Fibroblast of lung (primary cell): ENCODE measurements at regions not wholly inside any gene's neighbourhood (a gene's known extent, or its start where the extent isn't known, plus 50 kb on each side); places are given as distances from the start of the nearest gene placed in this dataset.

Source experiments
- DNase-seq, 2 donors: peaks; one replicate each; pipeline versions ENCODE4 v3.0.0 to v3.0.0-alpha.2; 2010; ENCODE audit warnings: low read depth in 2 of 2
- H2AFZ ChIP-seq: 2 replicates; pipeline ENCODE4 v1.5.1; 2012; ENCODE audit warnings: low read length, control low read depth, inconsistent platforms
- H3K27ac ChIP-seq: 2 replicates; pipeline ENCODE4 v1.5.1; 2011; ENCODE audit warnings: low read length, control low read depth; ENCODE audit not compliant: insufficient read depth
- H3K27me3 ChIP-seq: 2 replicates; pipeline ENCODE4 v1.5.1; 2011; ENCODE audit warnings: mild to moderate bottlenecking, low read length; ENCODE audit not compliant: control insufficient read depth, insufficient read depth
- H3K36me3 ChIP-seq: 2 replicates; pipeline ENCODE4 v1.5.1; 2011; ENCODE audit warnings: low read length; ENCODE audit not compliant: control insufficient read depth, insufficient read depth
- H3K4me1 ChIP-seq: 2 replicates; pipeline ENCODE4 v1.5.1; 2011; ENCODE audit warnings: low read length; ENCODE audit not compliant: control insufficient read depth, insufficient read depth; ENCODE audit errors: extremely low read depth
- H3K4me2 ChIP-seq: 2 replicates; pipeline ENCODE4 v1.5.1; 2011; ENCODE audit warnings: low read length, control low read depth; ENCODE audit not compliant: insufficient read depth; ENCODE audit errors: extremely low read depth
- H3K4me3 ChIP-seq, 4 experiments: fragments of 200-600 bp in 1 of 4; sonication (generic) in 1 of 4; replicated peaks in 1 of 4; 2 replicates each; pipeline ENCODE4 v1.5.1; 2011 to 2016; ENCODE audit warnings: low read length in 4 of 4, low read depth in 3 of 4, mild to moderate bottlenecking in 3 of 4, control low read depth in 2 of 4, inconsistent platforms in 1 of 4, mixed read lengths in 1 of 4; ENCODE audit not compliant: insufficient read depth in 1 of 4; ENCODE audit errors: control extremely low read depth in 1 of 4
- H3K79me2 ChIP-seq: 2 replicates; pipeline ENCODE4 v1.5.1; 2012; ENCODE audit warnings: mild to moderate bottlenecking, low read length, inconsistent platforms; ENCODE audit not compliant: control insufficient read depth, insufficient read depth
- H3K9ac ChIP-seq: 2 replicates; pipeline ENCODE4 v1.5.1; 2011; ENCODE audit warnings: mild to moderate bottlenecking, low read length, control low read depth; ENCODE audit not compliant: insufficient read depth
- H3K9me3 ChIP-seq: 2 replicates; pipeline ENCODE4 v1.5.1; 2012; ENCODE audit warnings: low read depth, low read length; ENCODE audit not compliant: control insufficient read depth, insufficient read depth
- H4K20me1 ChIP-seq: 2 replicates; pipeline ENCODE4 v1.5.1; 2011; ENCODE audit warnings: low read length; ENCODE audit not compliant: control insufficient read depth, insufficient read depth; ENCODE audit errors: extremely low read depth
- EZH2 ChIP-seq: IDR thresholded peaks from 2 replicates; pipeline ENCODE4 v1.5.1; 2012; ENCODE audit warnings: low read length, control low read depth, mild to moderate bottlenecking; ENCODE audit errors: missing control alignments
- TF ChIP-seq, protein P1 (sequence below), 2 donors: IDR thresholded peaks in 1 of 2; conservative IDR thresholded peaks in 1 of 2; 1 replicate in 1 of 2; 2 replicates in 1 of 2; pipeline ENCODE4 v1.5.1; 2011 to 2012; ENCODE audit warnings: low read length in 2 of 2, control low read depth in 1 of 2, inconsistent platforms in 1 of 2, low read depth in 1 of 2, mild to moderate bottlenecking in 1 of 2

DNA sequence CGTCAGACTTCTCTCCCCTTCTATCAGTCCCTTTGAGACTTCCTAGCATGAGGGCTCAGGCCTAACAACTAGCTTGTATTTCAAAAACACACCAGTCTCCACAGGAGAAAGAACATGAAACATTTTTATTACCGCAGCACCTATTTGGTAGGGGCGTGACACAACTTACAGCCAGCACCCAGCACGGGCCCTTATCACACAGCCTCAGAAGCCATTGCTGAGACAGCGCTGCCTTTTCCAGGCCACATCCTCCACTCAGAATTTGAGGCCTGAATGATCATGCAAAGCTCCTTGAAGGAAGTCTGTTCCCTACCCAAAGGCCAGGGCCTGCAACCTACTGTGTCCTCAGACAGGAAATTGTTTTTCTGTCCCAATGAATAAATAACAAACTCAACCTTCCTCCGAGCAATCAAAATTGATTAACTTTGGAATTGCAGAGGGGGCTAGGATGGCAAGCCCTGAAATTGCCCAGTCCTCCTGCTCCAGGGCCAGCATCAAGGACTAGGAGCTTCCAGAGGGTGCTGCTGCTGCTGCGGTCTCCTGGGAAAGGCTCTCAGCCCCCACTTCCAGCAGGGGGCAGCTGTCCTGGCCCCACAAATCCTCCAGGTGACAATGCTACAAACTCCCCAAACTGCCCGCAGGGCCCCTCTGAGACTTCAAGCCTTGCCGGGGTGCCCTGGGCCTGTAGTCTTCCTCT, 94.3 kb upstream of the GALNT2 start:
- no peak for DNase-seq
- Histone ChIP-seq H3K4me3 (no peak overlapping the region), H3K79me2 (no peaks in the 10 kb centered on the region)

DNA sequence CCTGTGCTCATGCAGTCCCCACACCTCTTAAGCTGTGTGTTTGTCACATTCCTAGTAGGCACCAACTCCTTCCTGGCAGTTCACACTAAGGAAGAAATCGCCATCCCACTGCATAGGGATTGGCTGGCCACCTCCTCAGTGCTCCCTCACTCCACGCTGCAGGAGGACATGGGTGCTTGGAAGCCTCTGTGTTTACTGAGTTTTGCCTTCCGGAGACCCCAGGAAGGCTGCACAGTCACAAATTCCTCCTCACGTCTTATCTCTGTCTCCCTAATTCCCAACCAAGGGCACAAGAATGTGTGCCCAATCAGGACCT, 93.8 kb upstream of the GALNT2 start:
- Histone ChIP-seq H3K4me3 (no peak overlapping the region), H3K9me3 (no peaks in the 10 kb centered on the region), H3K9ac (no peak overlapping the region), H3K79me2 (no peaks in the 10 kb centered on the region), H3K36me3 (no peaks in the 10 kb centered on the region), H3K4me2 (no peak overlapping the region), H3K4me1 (no peaks in the 10 kb centered on the region), H2AFZ (no peak overlapping the region), H3K27ac (no peak overlapping the region), H4K20me1 (no peaks in the 10 kb centered on the region), H3K27me3 (no peaks in the 10 kb centered on the region)
- no peak for DNase-seq
- no peak for TF ChIP-seq EZH2
- TF ChIP-seq, protein P1, sequence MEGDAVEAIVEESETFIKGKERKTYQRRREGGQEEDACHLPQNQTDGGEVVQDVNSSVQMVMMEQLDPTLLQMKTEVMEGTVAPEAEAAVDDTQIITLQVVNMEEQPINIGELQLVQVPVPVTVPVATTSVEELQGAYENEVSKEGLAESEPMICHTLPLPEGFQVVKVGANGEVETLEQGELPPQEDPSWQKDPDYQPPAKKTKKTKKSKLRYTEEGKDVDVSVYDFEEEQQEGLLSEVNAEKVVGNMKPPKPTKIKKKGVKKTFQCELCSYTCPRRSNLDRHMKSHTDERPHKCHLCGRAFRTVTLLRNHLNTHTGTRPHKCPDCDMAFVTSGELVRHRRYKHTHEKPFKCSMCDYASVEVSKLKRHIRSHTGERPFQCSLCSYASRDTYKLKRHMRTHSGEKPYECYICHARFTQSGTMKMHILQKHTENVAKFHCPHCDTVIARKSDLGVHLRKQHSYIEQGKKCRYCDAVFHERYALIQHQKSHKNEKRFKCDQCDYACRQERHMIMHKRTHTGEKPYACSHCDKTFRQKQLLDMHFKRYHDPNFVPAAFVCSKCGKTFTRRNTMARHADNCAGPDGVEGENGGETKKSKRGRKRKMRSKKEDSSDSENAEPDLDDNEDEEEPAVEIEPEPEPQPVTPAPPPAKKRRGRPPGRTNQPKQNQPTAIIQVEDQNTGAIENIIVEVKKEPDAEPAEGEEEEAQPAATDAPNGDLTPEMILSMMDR (conservative IDR thresholded peaks at IDR 0.05 in 1 of 2, IDR thresholded peaks at IDR 0.05 in 1 of 2; ENCODE audit: low read depth in 1 of 2, low read length in 2 of 2) = no peak

More for the DNA sequence above, 94.3 kb upstream of the GALNT2 start:
- H3K27ac ChIP-seq = no peak overlapping the region
- H3K9me3 ChIP-seq = no peaks in the 10 kb centered on the region
- H3K9ac ChIP-seq = no peak overlapping the region
- H3K27me3 ChIP-seq = no peaks in the 10 kb centered on the region
- no peaks in the 10 kb centered on the region for H3K4me1 ChIP-seq
- no peak for TF ChIP-seq EZH2
- TF ChIP-seq, protein P1 (conservative IDR thresholded peaks at IDR 0.05 in 1 of 2, IDR thresholded peaks at IDR 0.05 in 1 of 2; ENCODE audit: low read depth in 1 of 2, low read length in 2 of 2) = no peak
- no peaks in the 10 kb centered on the region for H4K20me1 ChIP-seq
- no peak overlapping the region for H3K4me2 ChIP-seq
- no peaks in the 10 kb centered on the region for H3K36me3 ChIP-seq
- no peak overlapping the region for H2AFZ ChIP-seq

GRCh38 chr1:229975047-229975446, 92.0 kb upstream of the GALNT2 start:
- Histone ChIP-seq H3K36me3 (no peaks in the 10 kb centered on the region), H3K9me3 (no peaks in the 10 kb centered on the region), H3K9ac (no peak overlapping the region), H4K20me1 (no peaks in the 10 kb centered on the region), H2AFZ (no peak overlapping the region), H3K4me1 (no peaks in the 10 kb centered on the region), H3K27ac (no peak overlapping the region), H3K27me3 (no peaks in the 10 kb centered on the region), H3K79me2 (no peaks in the 10 kb centered on the region), H3K4me2 (no peak overlapping the region), H3K4me3 (no peak overlapping the region)
- no peak for TF ChIP-seq EZH2
- TF ChIP-seq, protein P1 (conservative IDR thresholded peaks at IDR 0.05 in 1 of 2, IDR thresholded peaks at IDR 0.05 in 1 of 2; ENCODE audit: low read depth in 1 of 2, low read length in 2 of 2) = no peak
- no peak for DNase-seq
